NB4 (cell line): ENCODE measurements at regions not wholly inside any gene's neighbourhood (a gene's known extent, or its start where the extent isn't known, plus 50 kb on each side); places are given as distances from the start of the nearest gene placed in this dataset.

Experiments
- MYC ChIP-seq: IDR thresholded peaks from 2 replicates; pipeline ENCODE4 v1.6.1; 2011; ENCODE audit warnings: low read depth, low read length
- TF ChIP-seq, protein P1 (sequence below): IDR thresholded peaks from one replicate; pipeline ENCODE4 v1.5.1; 2012; ENCODE audit warnings: low read depth, low read length

DNA sequence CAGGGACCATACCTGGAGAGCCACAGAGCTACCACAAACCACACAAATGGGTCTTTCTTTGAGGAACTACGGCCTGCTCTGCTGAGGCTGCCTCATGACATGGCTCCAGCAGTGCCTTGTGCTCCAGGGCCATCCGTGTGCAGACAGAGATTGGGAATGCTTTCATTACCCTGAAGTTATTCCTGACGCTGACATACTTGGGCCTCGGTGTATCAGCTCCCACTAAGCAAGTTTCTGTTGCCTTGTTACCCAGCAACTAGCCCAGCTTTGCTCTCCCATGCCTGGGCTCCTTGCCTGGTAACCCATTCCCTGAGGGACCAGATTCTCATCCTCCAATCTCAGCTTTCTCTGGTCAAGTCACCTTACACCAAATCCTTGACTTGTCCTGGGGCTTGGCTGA is 80.3 kb upstream of the FZD7 start:
- TF ChIP-seq MYC: no peak
- TF ChIP-seq, protein P1, sequence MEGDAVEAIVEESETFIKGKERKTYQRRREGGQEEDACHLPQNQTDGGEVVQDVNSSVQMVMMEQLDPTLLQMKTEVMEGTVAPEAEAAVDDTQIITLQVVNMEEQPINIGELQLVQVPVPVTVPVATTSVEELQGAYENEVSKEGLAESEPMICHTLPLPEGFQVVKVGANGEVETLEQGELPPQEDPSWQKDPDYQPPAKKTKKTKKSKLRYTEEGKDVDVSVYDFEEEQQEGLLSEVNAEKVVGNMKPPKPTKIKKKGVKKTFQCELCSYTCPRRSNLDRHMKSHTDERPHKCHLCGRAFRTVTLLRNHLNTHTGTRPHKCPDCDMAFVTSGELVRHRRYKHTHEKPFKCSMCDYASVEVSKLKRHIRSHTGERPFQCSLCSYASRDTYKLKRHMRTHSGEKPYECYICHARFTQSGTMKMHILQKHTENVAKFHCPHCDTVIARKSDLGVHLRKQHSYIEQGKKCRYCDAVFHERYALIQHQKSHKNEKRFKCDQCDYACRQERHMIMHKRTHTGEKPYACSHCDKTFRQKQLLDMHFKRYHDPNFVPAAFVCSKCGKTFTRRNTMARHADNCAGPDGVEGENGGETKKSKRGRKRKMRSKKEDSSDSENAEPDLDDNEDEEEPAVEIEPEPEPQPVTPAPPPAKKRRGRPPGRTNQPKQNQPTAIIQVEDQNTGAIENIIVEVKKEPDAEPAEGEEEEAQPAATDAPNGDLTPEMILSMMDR: no peak
